HK-2 (cell line): ENCODE measurements at regions not wholly inside any gene's neighbourhood (a gene's known extent, or its start where the extent isn't known, plus 50 kb on each side); places are given as distances from the start of the nearest gene placed in this dataset.

Experiments
- DNase-seq: peaks from one replicate; pipeline ENCODE4 v3.0.0-alpha.2; 2018; ENCODE audit not compliant: unreplicated experiment

DNA sequence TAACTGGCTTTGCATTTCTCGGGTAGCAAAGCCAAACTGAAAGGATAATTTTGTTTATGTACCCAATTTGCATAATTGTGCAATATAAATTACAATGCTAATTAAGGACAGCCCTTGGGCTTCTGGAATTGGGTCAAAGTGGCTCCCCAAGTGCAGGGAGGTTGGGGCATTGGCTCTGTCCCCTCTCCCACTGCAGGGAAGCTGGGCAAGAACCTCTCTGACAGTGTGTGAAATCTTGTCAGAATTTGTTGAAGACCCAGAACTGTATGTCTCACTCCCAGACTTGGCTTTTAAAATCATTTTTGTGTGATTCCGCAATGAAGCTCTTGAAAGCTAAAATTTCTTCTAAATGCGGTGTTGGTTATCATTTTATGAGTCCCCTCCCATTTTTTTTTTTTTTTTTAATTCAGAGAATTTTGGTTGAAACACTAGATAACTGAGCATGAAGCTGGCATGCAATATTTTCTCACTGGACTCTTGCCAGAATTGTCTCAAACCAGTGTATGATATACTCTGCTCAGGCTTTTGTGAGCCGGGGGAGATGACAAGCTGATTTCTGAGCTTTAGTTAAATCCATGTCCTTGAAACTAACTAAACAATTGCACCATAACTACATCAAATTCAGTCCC is 878.9 kb upstream of the CXADR start:
- DNase-seq = no peak

DNA sequence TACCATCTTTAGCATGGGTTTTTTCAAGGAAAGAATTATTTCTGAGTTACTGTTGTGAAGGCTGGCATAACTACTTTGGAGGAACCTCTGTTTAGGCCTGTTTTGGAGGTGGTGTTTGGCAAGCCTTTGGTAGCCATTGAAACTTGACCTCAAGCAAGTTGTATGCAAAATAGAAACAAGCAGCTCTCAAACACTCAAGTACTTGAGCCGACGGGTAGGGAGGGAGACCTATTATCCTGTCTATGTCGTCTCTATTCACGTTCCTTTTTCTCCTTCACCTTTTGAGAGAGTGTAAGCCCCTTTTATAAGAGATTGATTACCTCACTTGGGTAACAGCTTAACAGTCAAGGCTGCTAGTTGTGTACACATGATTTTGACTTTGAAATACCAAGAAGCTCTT is 878.3 kb upstream of the CXADR start:
- DNase-seq = no peak

DNA sequence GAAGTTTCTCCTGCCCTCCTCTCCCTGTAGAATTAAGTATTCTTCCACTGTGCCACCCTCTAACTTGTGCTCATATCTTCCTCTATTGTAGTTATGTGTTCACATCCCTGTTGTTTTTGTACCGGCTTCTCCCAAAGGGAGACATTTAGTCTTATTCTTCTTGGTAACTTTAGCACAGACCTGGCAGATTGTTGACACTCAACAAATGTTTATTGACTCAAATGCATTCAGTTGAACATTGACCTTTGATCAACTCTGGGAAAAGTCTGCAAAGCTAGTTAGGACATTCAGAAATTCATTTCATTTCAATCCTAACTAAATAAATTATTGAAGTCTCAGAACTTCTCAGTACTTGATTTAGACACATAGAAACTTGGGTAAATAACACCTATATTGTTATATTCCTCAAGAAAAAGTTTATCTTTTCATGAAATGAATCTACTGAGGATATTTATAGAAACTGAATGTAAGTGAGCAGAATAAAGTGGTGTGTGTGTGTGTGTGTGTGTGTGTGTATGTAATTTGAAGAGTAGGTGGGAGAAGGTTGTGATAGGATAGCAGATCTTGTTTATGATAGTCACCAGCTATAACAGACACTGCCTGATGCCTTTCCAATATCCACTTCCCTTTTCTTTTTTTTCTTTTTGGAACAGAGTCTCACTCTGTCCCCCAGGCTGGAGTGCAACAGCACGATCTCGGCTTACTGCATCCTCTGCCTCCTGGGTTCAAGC is 872.4 kb upstream of the CXADR start:
- no peak for DNase-seq

DNA sequence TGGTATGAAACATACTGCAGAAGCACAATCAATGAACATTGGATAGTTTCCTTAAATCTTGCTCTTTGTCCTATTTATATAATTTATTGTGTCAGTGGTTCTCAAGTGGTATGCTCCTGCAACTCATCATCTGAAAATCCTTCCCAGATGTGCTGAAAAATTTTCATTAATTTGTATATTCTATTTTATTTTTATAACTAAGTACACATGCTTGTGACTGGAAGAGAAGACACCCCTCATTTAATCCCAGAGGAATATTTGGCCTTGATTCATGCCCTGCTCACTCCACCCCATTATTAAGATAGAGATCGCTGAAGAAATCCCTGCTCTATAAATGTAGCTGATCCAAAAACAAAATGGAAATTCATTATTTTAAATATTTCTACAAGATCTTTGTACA is 870.5 kb upstream of the CXADR start:
- no peak for DNase-seq

DNA sequence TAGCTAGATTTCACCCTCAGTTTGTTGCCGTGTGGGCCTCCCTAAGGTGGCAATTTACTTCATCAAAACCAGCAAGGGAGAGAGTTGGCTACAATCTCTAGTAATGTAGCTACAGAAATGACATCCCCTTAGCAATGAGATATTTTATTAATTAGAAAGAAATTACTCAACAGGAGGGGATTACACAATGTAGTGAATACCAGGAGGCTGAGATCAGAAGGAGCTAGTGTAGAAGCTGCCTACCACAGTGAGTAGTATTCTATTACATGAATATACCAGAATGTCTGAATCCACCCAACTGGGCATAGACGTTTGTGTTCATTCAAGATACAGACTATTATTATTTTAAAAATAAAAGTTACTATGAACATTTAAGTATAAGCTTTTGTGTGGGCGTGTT is 868.2 kb upstream of the CXADR start:
- no peak for DNase-seq

GRCh38 chr21:16650714-16651366 is 862.0 kb upstream of the CXADR start:
- no peak for DNase-seq

GRCh38 chr21:16651956-16652355 is 860.9 kb upstream of the CXADR start:
- no peak for DNase-seq

DNA sequence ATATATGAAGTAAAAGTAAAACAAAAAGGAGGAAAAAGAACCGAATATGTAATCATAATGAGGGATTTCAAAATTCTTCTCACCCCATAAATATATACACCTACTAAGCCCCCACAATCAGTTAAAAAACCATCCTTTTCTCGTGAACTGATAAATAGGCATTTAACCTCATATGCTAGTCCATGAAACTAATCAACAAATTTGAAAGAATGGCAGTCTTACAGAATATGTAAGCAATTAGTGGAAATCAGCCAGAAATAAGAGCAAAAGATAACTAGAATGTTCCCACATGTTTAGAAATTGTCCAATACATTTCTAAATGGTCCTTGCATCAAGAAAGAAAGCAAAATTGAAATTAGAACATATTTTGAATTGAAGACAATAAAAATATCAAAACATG is 849.4 kb upstream of the CXADR start:
- DNase-seq = no peak

- no peak for DNase-seq
Observed at GRCh38 chr21:16667395-16667794, 845.4 kb upstream of the CXADR start.

- DNase-seq = no peak
Observed at GRCh38 chr21:16674949-16675348, 837.9 kb upstream of the CXADR start.

DNA sequence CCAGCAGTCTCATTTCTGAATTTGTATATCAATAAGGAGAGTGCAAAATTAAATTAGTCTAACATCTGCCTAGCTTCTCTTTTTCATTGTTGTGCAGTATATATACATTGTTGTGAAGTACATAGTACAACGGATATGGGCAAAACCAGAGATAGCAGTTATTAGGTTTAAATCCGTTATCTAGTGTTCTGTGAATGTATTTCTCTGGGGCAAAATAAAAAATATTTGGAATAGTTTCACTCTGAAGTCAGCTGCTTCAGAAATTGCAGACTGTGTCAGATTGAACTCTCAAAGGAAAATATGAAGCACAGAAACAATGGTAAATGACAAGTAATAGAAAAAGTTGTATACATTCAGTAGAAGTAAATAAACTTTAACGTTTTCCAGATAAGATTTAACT is 836.5 kb upstream of the CXADR start:
- no peak for DNase-seq

DNA sequence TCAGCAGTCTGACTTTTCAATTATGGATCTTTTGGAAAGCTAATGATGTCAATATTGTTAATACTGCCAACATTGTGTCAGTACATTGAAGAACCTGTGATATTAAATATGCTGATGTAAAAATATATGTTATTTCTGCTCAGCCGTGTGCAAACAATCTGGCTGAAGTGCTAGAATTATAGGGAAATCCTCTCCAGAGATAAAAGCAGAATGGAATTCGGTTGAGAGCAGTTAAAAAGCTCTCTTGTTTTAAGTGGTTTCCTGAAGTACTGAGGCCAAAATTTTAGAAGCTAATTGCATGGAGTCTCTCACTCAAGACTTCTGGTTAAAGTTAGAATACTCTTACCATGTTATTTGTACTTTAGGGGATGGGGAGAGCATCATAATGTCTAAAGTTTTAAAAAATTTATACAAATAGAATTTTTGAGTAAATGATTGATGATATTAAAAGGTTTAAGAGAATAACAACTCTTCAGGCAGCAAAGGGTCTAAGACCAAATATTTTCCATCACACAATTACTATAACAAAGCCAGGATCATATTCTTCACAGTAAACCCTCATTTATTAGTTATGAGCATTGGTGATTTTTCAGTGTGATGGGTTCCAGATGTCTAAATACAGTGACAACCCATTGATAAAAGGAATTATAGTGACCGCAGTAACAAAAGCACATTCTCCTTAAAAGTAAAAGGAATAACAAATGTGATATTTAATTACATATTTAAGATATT is 834.2 kb upstream of the CXADR start:
- DNase-seq = no peak

DNA sequence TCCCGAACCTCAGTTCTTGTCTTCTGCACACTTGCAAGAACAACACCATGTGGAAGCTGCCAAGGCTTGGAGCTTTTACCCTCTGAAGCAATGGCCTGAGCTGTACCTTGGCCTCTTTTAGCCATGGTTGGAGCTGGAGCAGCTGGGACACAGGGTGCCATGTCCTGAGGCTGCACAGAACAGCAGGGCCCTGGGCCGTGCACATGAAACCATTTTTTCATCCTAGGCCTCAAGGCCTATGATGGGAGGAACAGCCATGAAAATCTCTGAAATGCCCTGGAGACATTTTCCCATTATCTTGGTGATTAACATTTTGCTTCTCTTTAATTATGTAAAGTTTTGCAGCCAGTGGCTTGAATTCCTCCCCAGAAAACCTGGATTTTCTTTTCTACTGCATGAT is 817.8 kb upstream of the CXADR start:
- DNase-seq = no peak

GRCh38 chr21:16707274-16707673 is 805.6 kb upstream of the CXADR start:
- DNase-seq = no peak

DNA sequence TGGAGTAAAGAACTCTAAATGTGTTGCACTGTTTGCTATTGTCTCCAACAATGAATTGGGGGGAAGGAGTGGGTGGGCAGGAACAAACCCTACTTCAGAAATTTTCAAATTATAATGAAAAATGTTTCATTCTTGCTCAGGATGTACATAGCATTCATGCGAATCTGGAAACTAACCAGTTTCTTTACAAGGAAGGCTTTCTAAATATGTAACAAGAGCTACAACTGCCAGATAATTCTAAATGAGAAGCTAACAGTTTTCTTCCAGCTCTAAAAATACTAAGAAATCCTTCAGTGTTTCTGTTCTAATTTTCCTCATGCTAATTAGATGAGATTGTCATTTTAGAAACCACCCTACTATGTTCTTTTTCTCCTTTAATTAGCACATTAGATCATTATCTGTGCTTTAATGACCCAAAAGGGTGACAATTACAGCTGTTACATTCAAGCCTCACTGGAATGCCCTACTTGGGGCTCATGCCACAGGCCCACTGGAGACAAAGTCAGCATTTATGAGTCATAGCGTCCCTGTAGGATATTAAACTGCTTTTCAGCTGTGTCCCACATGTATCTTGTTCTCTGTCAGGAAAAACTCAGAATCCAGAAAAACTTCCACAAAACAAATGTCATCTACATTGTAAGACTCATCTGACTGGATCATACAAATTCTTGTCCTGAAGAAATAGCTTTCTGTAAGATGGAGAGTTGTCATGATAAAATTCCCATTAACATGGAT is 804.6 kb upstream of the CXADR start:
- no peak for DNase-seq

DNA sequence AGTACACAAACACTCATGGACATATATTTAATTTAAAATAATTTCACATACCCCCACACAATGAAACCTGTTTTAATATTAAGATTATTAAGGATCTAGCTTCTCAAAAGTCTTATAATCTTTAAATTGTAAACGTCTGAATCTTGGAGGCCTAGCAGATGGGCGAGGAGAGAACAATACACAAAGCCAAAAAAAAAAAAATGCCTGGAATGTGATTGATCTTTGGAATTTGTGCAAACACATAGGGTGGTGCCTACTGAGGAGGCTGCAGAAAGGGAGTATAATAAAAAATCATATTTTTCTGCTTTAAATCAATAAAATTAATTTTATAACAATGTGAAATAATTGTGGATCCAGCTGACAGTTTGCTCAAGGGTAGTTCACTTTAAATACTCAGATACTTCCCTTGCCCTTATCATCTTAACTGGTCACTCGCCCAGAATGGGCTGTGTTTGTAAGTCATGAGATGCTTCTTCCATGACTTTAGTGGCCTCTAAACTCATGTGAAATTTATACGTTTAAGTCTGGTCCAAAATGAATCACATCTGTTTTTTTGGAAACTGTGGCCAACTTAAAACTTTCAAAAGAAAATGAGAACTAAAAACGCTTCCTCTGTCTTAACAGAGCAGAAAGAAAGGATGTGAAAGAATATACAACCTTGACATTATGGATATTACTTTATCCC is 802.8 kb upstream of the CXADR start:
- DNase-seq = no peak

DNA sequence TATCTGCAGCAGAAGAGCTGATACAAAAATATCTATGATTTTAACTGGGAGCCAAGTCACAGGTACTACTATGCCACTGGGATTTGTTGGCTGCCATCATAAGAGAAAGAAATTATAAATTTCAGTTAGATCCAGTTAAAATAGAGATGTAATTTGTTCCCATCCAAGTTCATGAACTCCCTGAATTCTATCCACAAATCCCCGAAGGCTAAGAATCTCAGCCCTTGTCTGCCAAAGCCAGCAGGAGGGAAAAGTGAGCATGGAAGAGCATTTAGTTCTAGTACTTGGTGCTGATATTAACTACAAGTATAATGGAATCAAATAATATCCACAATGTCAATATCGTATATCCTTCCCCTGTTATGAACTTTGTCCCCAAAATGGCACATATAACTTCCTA is 801.1 kb upstream of the CXADR start:
- DNase-seq = no peak

GRCh38 chr21:16713331-16714117 is 799.3 kb upstream of the CXADR start:
- DNase-seq = no peak

- DNase-seq = no peak
Observed at GRCh38 chr21:16740511-16740910, 772.3 kb upstream of the CXADR start.

GRCh38 chr21:16741141-16741665 is 771.6 kb upstream of the CXADR start:
- no peak for DNase-seq
